K562 (cell line): ENCODE measurements at regions not wholly inside any gene's neighbourhood (a gene's known extent, or its start where the extent isn't known, plus 50 kb on each side); places are given as distances from the start of the nearest gene placed in this dataset.

Experiments
- ATAC-seq: fragments of 200-7000 bp; cut with Tn5 transposase; 3 replicates; pipeline ENCODE4 v1.9.1; 2020; ENCODE audit warnings: moderate library complexity
- BruUV-seq: library from RNA; stranded (reverse); fragments of 400-500 nt; replicated peaks from 2 replicates; lab custom pipeline; 2021; lab: Mats Ljungman, UMichigan
- CTCF ChIA-PET: fragments of 300-600 bp; formaldehyde crosslinking; extraction: SDS; loops from one replicate; lab custom pipeline; 2021; ENCODE audit warnings: low intra/inter-chr PET ratio; lab: Yijun Ruan, JAX
- POLR2A ChIA-PET: fragments of 300-600, 350-650 bp; sonication (Branson Sonifier 250); formaldehyde crosslinking; extraction: SDS; loops from one replicate; lab custom pipeline; 2021; ENCODE audit warnings: antibody characterized with exemption, inconsistent platforms; lab: Yijun Ruan, JAX
- DNase-seq, 4 experiments: peaks; one replicate each; pipeline versions ENCODE4 v3.0.0 to v3.0.0-alpha.2; 2011 to 2018; ENCODE audit warnings: low spot score in 3 of 4, mixed read lengths in 3 of 4; ENCODE audit errors: extremely low read depth in 1 of 4
- FAIRE-seq: peaks from 2 replicates; lab custom pipeline; 2011; peaks lifted over from hg19 to GRCh38; lab: Jason Lieb, UNC
- H2AFZ ChIP-seq: 2 replicates; pipeline ENCODE4 v1.6.0; 2011; ENCODE audit warnings: low read depth, low read length, control low read depth, inconsistent platforms
- H3K27ac ChIP-seq: fragments of 200-600 bp; 3 replicates; pipeline ENCODE4 v1.8.0; 2011; ENCODE audit warnings: low read depth, mild to moderate bottlenecking, control low read depth, inconsistent platforms, low read length, moderate library complexity, mixed read lengths; ENCODE audit errors: extremely low read depth
- H3K27me3 ChIP-seq, 2 experiments: fragments of 300-600 bp in 1 of 2; 2 replicates in 1 of 2; 3 replicates in 1 of 2; pipeline versions ENCODE4 v1.6.0 to v1.8.0; 2011; ENCODE audit warnings: inconsistent platforms in 2 of 2, low read length in 2 of 2, mild to moderate bottlenecking in 1 of 2, mixed read lengths in 1 of 2, moderate library complexity in 1 of 2; ENCODE audit not compliant: control insufficient read depth in 2 of 2, insufficient read depth in 2 of 2
- H3K36me3 ChIP-seq: fragments of 300-600 bp; 3 replicates; pipeline ENCODE4 v1.8.0; 2011; ENCODE audit warnings: mild to moderate bottlenecking, low read length, inconsistent platforms; ENCODE audit not compliant: control insufficient read depth, insufficient read depth
- H3K4me1 ChIP-seq, 2 experiments: fragments of 200-600 bp in 1 of 2; replicated peaks in 1 of 2; 2 replicates in 1 of 2; 3 replicates in 1 of 2; pipeline versions ENCODE4 v1.5.1 to v1.8.0; 2011; ENCODE audit warnings: inconsistent platforms in 2 of 2, low read length in 2 of 2, mild to moderate bottlenecking in 1 of 2, mixed read lengths in 1 of 2, moderate library complexity in 1 of 2; ENCODE audit not compliant: control insufficient read depth in 2 of 2, insufficient read depth in 2 of 2
- H3K4me2 ChIP-seq: 2 replicates; pipeline ENCODE4 v1.6.1; 2011; ENCODE audit warnings: low read length, control low read depth, inconsistent platforms, mixed read lengths; ENCODE audit not compliant: insufficient read depth
- H3K4me3 ChIP-seq: fragments of 200-600 bp; sonication (generic), shearing (Covaris generic); 2 replicates; pipeline ENCODE4 v1.5.1; 2016; ENCODE audit warnings: control low read depth, inconsistent platforms
- H3K79me2 ChIP-seq: fragments of 200-600 bp; 3 replicates; pipeline ENCODE4 v1.8.0; 2011; ENCODE audit warnings: low read length, inconsistent platforms; ENCODE audit not compliant: control insufficient read depth, insufficient read depth
- H3K9ac ChIP-seq, 2 experiments: 2 replicates each; pipeline versions ENCODE4 v1.6.0 to v1.6.1; 2011; ENCODE audit warnings: low read depth in 2 of 2, low read length in 2 of 2, control low read depth in 1 of 2, inconsistent platforms in 1 of 2, mild to moderate bottlenecking in 1 of 2, mixed read lengths in 1 of 2; ENCODE audit not compliant: insufficient read depth in 1 of 2
- H3K9me1 ChIP-seq: one replicate; pipeline ENCODE4 v1.6.0; 2011; ENCODE audit warnings: inconsistent platforms, mild to moderate bottlenecking, low read length, moderate library complexity; ENCODE audit not compliant: control insufficient read depth, insufficient read depth
- H3K9me3 ChIP-seq: replicated peaks from 2 replicates; pipeline ENCODE4 v1.5.1; 2011; ENCODE audit warnings: low read depth, low read length, inconsistent platforms; ENCODE audit not compliant: control insufficient read depth, insufficient read depth
- H4K20me1 ChIP-seq: replicated peaks from 2 replicates; pipeline ENCODE4 v1.6.1; 2011; ENCODE audit warnings: low read length, inconsistent platforms, mixed read lengths; ENCODE audit not compliant: control insufficient read depth, insufficient read depth
- MCM5 ChIP-seq: fragments of 450-650 bp; IDR thresholded peaks from 2 replicates; pipeline ENCODE4 v1.6.1; 2016; ENCODE audit warnings: low read depth
- MYBL2 ChIP-seq, 2 experiments: fragments of 450-650 bp in 1 of 2; sonication (generic) in 1 of 2; formaldehyde crosslinking in 1 of 2; IDR thresholded peaks; 2 replicates each; pipeline versions ENCODE4 v1.6.1 to v1.8.1; 2017 to 2022; ENCODE audit warnings: borderline replicate concordance in 1 of 2, inconsistent platforms in 1 of 2, low read depth in 1 of 2, mild to moderate bottlenecking in 1 of 2, missing genetic modification reagents in 1 of 2, moderate library complexity in 1 of 2
- NCOA4 ChIP-seq: fragments of 450-650 bp; IDR thresholded peaks from 2 replicates; pipeline ENCODE4 v1.6.1; 2018; ENCODE audit warnings: mild to moderate bottlenecking; ENCODE audit not compliant: partially characterized antibody
- NR2C1 ChIP-seq, 2 experiments: fragments of 450-650 bp; IDR thresholded peaks; 2 replicates each; pipeline ENCODE4 v1.6.1; 2017; ENCODE audit warnings: mild to moderate bottlenecking in 2 of 2, antibody characterized with exemption in 1 of 2, inconsistent platforms in 1 of 2, missing compliant biosample characterization in 1 of 2, missing genetic modification characterization in 1 of 2
- ZNF75A ChIP-seq: fragments of 450-650 bp; formaldehyde crosslinking; IDR thresholded peaks from 2 replicates; pipeline ENCODE4 v1.4.0; 2020; ENCODE audit warnings: mild to moderate bottlenecking
- WGBS: fragments of 100-300 bp; shearing (Covaris generic); methylation state at CpG from one replicate; pipeline ENCODE4 v1.1.6; 2016; ENCODE audit warnings: low coverage, mixed read lengths; ENCODE audit not compliant: insufficient coverage; ENCODE audit errors: missing lambda C conversion rate; 5-methylcytosine and 5-hydroxymethylcytosine counted together
- in situ Hi-C: fragments of 300-500 bp; cut with MboI; formaldehyde crosslinking; loops from 4 replicates; pipeline ENCODE4 v1.15.0; 2018; ENCODE audit warnings: inconsistent platforms, mixed read lengths
- intact Hi-C: fragments of 100-400 bp; cut with micrococcal nuclease; formaldehyde crosslinking; loops from 2 replicates; pipeline ENCODE4 v1.14.2; 2022
- TF ChIP-seq, protein P1 (sequence below), 3 experiments: IDR thresholded peaks in 2 of 3; conservative IDR thresholded peaks in 1 of 3; 2 replicates each; pipeline ENCODE4 v1.5.1; 2011 to 2012; ENCODE audit warnings: low read length in 3 of 3, mild to moderate bottlenecking in 3 of 3, control low read depth in 2 of 3, improper control_type of control experiment in 1 of 3, inconsistent platforms in 1 of 3, low read depth in 1 of 3, mixed read lengths in 1 of 3, moderate library complexity in 1 of 3; ENCODE audit not compliant: insufficient read depth in 2 of 3
- TF ChIP-seq, protein P2 (sequence below): fragments of 450-650 bp; formaldehyde crosslinking; IDR thresholded peaks from 2 replicates; pipeline ENCODE4 v1.4.0; 2020; ENCODE audit warnings: mild to moderate bottlenecking
- TF ChIP-seq, protein P3 (sequence below): fragments of 200-600 bp; sonication (generic); IDR thresholded peaks from one replicate; pipeline ENCODE4 v1.6.1; 2012; ENCODE audit warnings: mild to moderate bottlenecking, low read depth, low read length, inconsistent platforms

DNA sequence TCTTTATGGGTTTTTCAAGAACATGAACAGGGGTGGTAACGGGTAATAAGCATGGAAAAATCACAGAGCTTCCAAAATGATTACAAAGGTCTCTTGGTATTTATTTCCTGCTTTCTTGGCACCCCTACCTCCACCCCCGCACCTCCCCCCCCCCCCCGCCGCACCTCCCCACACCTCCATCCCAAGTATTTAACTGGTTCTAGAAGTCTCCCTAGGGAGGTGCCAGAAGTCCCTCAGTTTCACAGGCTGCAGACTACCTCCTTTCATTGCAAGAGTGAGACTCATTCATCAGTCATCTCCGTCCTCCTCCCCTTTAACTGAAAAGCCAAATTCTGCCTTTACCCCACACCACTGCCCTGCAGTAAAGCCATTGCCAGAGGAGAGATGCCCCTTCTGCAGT lies 169.4 kb downstream of the ALDH1A2 start:
- FAIRE-seq, result no peak
- CTCF ChIA-PET, result no interaction called here
- Histone ChIP-seq H3K4me1 (no peaks in the 10 kb centered on the region), H3K4me2 (no peak overlapping the region), H3K79me2 (no peaks in the 10 kb centered on the region), H3K9ac (no peak overlapping the region), H3K4me3 (no peak overlapping the region), H3K9me3 (no peaks in the 10 kb centered on the region), H2AFZ (no peak overlapping the region), H4K20me1 (no peaks in the 10 kb centered on the region), H3K36me3 (no peaks in the 10 kb centered on the region), H3K27me3 (peaks cover 9 to 19% of the 10 kb centered on the region in 2 experiments; a peak in 3 of 5 replicates), H3K27ac (no peak overlapping the region), H3K9me1 (no peaks in the 10 kb centered on the region)
- DNase-seq, result no peak
- WGBS, result 0% methylated on average over 5 of the region's 5 CpGs
- in situ Hi-C loops (no loop called here), intact Hi-C loops (no loop called here)
- no peak for ATAC-seq
- BruUV-seq, result no TSS peak
- POLR2A ChIA-PET, result interaction anchor here (1.0 kb wide), 1 partner anchor 10 kb away, joined by 4 read pairs; no protein-coding TSS in a partner anchor
- TF ChIP-seq NCOA4 (no peak), MYBL2 (IDR thresholded peaks at IDR 0.05; ENCODE audit: low read depth) (no peak), MYBL2 (CRISPR knock-in tag; IDR thresholded peaks at IDR 0.05; ENCODE audit: borderline replicate concordance) (no peak), ZNF75A (no peak), NR2C1 (IDR thresholded peaks at IDR 0.05) (no peak), NR2C1 (tag; IDR thresholded peaks at IDR 0.05) (no peak), MCM5 (no peak)
- TF ChIP-seq, protein P1, sequence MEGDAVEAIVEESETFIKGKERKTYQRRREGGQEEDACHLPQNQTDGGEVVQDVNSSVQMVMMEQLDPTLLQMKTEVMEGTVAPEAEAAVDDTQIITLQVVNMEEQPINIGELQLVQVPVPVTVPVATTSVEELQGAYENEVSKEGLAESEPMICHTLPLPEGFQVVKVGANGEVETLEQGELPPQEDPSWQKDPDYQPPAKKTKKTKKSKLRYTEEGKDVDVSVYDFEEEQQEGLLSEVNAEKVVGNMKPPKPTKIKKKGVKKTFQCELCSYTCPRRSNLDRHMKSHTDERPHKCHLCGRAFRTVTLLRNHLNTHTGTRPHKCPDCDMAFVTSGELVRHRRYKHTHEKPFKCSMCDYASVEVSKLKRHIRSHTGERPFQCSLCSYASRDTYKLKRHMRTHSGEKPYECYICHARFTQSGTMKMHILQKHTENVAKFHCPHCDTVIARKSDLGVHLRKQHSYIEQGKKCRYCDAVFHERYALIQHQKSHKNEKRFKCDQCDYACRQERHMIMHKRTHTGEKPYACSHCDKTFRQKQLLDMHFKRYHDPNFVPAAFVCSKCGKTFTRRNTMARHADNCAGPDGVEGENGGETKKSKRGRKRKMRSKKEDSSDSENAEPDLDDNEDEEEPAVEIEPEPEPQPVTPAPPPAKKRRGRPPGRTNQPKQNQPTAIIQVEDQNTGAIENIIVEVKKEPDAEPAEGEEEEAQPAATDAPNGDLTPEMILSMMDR (IDR thresholded peaks at IDR 0.05 in 2 of 3, conservative IDR thresholded peaks at IDR 0.05 in 1 of 3; ENCODE audit: insufficient read depth in 2 of 3, low read depth in 1 of 3, low read length in 3 of 3), result no peak
- TF ChIP-seq, protein P2, sequence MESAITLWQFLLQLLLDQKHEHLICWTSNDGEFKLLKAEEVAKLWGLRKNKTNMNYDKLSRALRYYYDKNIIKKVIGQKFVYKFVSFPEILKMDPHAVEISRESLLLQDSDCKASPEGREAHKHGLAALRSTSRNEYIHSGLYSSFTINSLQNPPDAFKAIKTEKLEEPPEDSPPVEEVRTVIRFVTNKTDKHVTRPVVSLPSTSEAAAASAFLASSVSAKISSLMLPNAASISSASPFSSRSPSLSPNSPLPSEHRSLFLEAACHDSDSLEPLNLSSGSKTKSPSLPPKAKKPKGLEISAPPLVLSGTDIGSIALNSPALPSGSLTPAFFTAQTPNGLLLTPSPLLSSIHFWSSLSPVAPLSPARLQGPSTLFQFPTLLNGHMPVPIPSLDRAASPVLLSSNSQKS (CRISPR knock-in tag), result no peak
- TF ChIP-seq, protein P3, sequence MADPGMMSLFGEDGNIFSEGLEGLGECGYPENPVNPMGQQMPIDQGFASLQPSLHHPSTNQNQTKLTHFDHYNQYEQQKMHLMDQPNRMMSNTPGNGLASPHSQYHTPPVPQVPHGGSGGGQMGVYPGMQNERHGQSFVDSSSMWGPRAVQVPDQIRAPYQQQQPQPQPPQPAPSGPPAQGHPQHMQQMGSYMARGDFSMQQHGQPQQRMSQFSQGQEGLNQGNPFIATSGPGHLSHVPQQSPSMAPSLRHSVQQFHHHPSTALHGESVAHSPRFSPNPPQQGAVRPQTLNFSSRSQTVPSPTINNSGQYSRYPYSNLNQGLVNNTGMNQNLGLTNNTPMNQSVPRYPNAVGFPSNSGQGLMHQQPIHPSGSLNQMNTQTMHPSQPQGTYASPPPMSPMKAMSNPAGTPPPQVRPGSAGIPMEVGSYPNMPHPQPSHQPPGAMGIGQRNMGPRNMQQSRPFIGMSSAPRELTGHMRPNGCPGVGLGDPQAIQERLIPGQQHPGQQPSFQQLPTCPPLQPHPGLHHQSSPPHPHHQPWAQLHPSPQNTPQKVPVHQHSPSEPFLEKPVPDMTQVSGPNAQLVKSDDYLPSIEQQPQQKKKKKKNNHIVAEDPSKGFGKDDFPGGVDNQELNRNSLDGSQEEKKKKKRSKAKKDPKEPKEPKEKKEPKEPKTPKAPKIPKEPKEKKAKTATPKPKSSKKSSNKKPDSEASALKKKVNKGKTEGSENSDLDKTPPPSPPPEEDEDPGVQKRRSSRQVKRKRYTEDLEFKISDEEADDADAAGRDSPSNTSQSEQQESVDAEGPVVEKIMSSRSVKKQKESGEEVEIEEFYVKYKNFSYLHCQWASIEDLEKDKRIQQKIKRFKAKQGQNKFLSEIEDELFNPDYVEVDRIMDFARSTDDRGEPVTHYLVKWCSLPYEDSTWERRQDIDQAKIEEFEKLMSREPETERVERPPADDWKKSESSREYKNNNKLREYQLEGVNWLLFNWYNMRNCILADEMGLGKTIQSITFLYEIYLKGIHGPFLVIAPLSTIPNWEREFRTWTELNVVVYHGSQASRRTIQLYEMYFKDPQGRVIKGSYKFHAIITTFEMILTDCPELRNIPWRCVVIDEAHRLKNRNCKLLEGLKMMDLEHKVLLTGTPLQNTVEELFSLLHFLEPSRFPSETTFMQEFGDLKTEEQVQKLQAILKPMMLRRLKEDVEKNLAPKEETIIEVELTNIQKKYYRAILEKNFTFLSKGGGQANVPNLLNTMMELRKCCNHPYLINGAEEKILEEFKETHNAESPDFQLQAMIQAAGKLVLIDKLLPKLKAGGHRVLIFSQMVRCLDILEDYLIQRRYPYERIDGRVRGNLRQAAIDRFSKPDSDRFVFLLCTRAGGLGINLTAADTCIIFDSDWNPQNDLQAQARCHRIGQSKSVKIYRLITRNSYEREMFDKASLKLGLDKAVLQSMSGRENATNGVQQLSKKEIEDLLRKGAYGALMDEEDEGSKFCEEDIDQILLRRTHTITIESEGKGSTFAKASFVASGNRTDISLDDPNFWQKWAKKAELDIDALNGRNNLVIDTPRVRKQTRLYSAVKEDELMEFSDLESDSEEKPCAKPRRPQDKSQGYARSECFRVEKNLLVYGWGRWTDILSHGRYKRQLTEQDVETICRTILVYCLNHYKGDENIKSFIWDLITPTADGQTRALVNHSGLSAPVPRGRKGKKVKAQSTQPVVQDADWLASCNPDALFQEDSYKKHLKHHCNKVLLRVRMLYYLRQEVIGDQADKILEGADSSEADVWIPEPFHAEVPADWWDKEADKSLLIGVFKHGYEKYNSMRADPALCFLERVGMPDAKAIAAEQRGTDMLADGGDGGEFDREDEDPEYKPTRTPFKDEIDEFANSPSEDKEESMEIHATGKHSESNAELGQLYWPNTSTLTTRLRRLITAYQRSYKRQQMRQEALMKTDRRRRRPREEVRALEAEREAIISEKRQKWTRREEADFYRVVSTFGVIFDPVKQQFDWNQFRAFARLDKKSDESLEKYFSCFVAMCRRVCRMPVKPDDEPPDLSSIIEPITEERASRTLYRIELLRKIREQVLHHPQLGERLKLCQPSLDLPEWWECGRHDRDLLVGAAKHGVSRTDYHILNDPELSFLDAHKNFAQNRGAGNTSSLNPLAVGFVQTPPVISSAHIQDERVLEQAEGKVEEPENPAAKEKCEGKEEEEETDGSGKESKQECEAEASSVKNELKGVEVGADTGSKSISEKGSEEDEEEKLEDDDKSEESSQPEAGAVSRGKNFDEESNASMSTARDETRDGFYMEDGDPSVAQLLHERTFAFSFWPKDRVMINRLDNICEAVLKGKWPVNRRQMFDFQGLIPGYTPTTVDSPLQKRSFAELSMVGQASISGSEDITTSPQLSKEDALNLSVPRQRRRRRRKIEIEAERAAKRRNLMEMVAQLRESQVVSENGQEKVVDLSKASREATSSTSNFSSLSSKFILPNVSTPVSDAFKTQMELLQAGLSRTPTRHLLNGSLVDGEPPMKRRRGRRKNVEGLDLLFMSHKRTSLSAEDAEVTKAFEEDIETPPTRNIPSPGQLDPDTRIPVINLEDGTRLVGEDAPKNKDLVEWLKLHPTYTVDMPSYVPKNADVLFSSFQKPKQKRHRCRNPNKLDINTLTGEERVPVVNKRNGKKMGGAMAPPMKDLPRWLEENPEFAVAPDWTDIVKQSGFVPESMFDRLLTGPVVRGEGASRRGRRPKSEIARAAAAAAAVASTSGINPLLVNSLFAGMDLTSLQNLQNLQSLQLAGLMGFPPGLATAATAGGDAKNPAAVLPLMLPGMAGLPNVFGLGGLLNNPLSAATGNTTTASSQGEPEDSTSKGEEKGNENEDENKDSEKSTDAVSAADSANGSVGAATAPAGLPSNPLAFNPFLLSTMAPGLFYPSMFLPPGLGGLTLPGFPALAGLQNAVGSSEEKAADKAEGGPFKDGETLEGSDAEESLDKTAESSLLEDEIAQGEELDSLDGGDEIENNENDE, result no peak
